H9 (cell line): ENCODE measurements at regions not wholly inside any gene's neighbourhood (a gene's known extent, or its start where the extent isn't known, plus 50 kb on each side); places are given as distances from the start of the nearest gene placed in this dataset.
A peak's percentile ranks its signal among the peaks of the same experiment; 100 is the strongest.

Source experiments
- DNase-seq: peaks from one replicate; pipeline ENCODE4 v3.0.0-alpha.2; 2017
- H2AFZ ChIP-seq: one replicate; pipeline ENCODE4 v1.6.1; 2013; ENCODE audit warnings: mild to moderate bottlenecking, low read length, control low read depth, moderate library complexity
- H2AK5ac ChIP-seq: 2 replicates; pipeline ENCODE4 v1.6.1; 2013; ENCODE audit warnings: low read length, control low read depth, mixed read lengths; ENCODE audit not compliant: insufficient read length
- H2BK120ac ChIP-seq: one replicate; pipeline ENCODE4 v1.6.1; 2013; ENCODE audit warnings: low read depth, mild to moderate bottlenecking, low read length, control low read depth, inconsistent platforms; ENCODE audit not compliant: poor library complexity, severe bottlenecking
- H2BK12ac ChIP-seq: 2 replicates; pipeline ENCODE4 v1.6.1; 2013; ENCODE audit warnings: low read length, control low read depth, mixed read lengths, low read depth; ENCODE audit not compliant: insufficient read length
- H2BK15ac ChIP-seq: 2 replicates; pipeline ENCODE4 v1.6.1; 2013; ENCODE audit warnings: low read depth, low read length, control low read depth
- H2BK20ac ChIP-seq: one replicate; pipeline ENCODE4 v1.6.1; 2013; ENCODE audit warnings: low read depth, mild to moderate bottlenecking, low read length, control low read depth, inconsistent platforms; ENCODE audit not compliant: poor library complexity, severe bottlenecking
- H2BK5ac ChIP-seq: 2 replicates; pipeline ENCODE4 v1.6.1; 2013; ENCODE audit warnings: low read length, control low read depth, mixed read lengths; ENCODE audit not compliant: insufficient read length
- H3K14ac ChIP-seq: 2 replicates; pipeline ENCODE4 v1.6.1; 2013; ENCODE audit warnings: low read length, control low read depth; ENCODE audit not compliant: insufficient read depth
- H3K18ac ChIP-seq: 2 replicates; pipeline ENCODE4 v1.6.1; 2013; ENCODE audit warnings: low read depth, mild to moderate bottlenecking, mixed read lengths, low read length, control low read depth; ENCODE audit not compliant: insufficient read length
- H3K23ac ChIP-seq: 2 replicates; pipeline ENCODE4 v1.6.1; 2013; ENCODE audit warnings: low read length, control low read depth, mixed read lengths, low read depth; ENCODE audit not compliant: insufficient read length
- H3K23me2 ChIP-seq: 2 replicates; pipeline ENCODE4 v1.6.1; 2013; ENCODE audit warnings: low read depth, mild to moderate bottlenecking, mixed read lengths, low read length, control low read depth; ENCODE audit not compliant: insufficient read length, poor library complexity, severe bottlenecking
- H3K27ac ChIP-seq: 2 replicates; pipeline ENCODE4 v1.5.1; 2013; ENCODE audit warnings: low read length, control low read depth, mixed read lengths, low read depth; ENCODE audit not compliant: insufficient read length
- H3K27me3 ChIP-seq: 2 replicates; pipeline ENCODE4 v1.6.1; 2013; ENCODE audit warnings: low read length, control low read depth, inconsistent platforms; ENCODE audit not compliant: insufficient read depth
- H3K4ac ChIP-seq: 2 replicates; pipeline ENCODE4 v1.6.1; 2013; ENCODE audit warnings: low read depth, mild to moderate bottlenecking, control low read depth, inconsistent platforms, low read length, moderate library complexity
- H3K4me1 ChIP-seq: 2 replicates; pipeline ENCODE4 v1.6.1; 2013; ENCODE audit warnings: low read length, control low read depth, inconsistent platforms; ENCODE audit not compliant: insufficient read depth
- H3K4me2 ChIP-seq: 2 replicates; pipeline ENCODE4 v1.6.1; 2013; ENCODE audit warnings: low read length, control low read depth, mixed read lengths; ENCODE audit not compliant: insufficient read length, insufficient read depth
- H3K56ac ChIP-seq: 2 replicates; pipeline ENCODE4 v1.6.1; 2013; ENCODE audit warnings: low read depth, mild to moderate bottlenecking, mixed read lengths, low read length, control low read depth; ENCODE audit not compliant: insufficient read length
- H3K79me1 ChIP-seq: 2 replicates; pipeline ENCODE4 v1.6.1; 2013; ENCODE audit warnings: low read depth, mild to moderate bottlenecking, moderate library complexity, low read length, control low read depth, inconsistent platforms; ENCODE audit not compliant: insufficient read depth, poor library complexity, severe bottlenecking
- H3K79me2 ChIP-seq: 2 replicates; pipeline ENCODE4 v1.6.1; 2013; ENCODE audit warnings: low read length, control low read depth, inconsistent platforms; ENCODE audit not compliant: insufficient read depth
- H3K9ac ChIP-seq: 2 replicates; pipeline ENCODE4 v1.6.1; 2013; ENCODE audit warnings: low read length, control low read depth, mixed read lengths; ENCODE audit not compliant: insufficient read length; ENCODE audit errors: extremely low read depth
- H3K9me3 ChIP-seq: one replicate; pipeline ENCODE4 v1.6.1; 2013; ENCODE audit warnings: low read depth, low read length, inconsistent platforms; ENCODE audit not compliant: control insufficient read depth
- H3T11ph ChIP-seq: one replicate; pipeline ENCODE4 v1.6.1; 2013; ENCODE audit warnings: mild to moderate bottlenecking, low read length, control low read depth, inconsistent platforms
- H4K20me1 ChIP-seq: one replicate; pipeline ENCODE4 v1.6.1; 2013; ENCODE audit not compliant: control insufficient read depth, insufficient read length, insufficient read depth
- H4K5ac ChIP-seq: 2 replicates; pipeline ENCODE4 v1.6.1; 2013; ENCODE audit warnings: low read depth, mild to moderate bottlenecking, mixed read lengths, low read length, control low read depth; ENCODE audit not compliant: insufficient read length
- H4K8ac ChIP-seq: replicated peaks from 2 replicates; pipeline ENCODE4 v1.6.1; 2013; ENCODE audit warnings: low read length, control low read depth, mixed read lengths, low read depth; ENCODE audit not compliant: insufficient read length
- H4K91ac ChIP-seq: 2 replicates; pipeline ENCODE4 v1.6.1; 2013; ENCODE audit warnings: low read depth, mild to moderate bottlenecking, moderate library complexity, mixed read lengths, low read length, control low read depth; ENCODE audit not compliant: insufficient read length
- H3K27ac Mint-ChIP-seq, 3 experiments: 2 replicates in 2 of 3; 3 replicates in 1 of 3; pipeline ENCODE4 v1.8.0; 2020 to 2021; ENCODE audit warnings: mixed read lengths in 3 of 3, mild to moderate bottlenecking in 1 of 3, moderate library complexity in 1 of 3
- H3K27me3 Mint-ChIP-seq: 2 replicates; pipeline ENCODE4 v1.8.0; 2021; ENCODE audit warnings: low read depth, mild to moderate bottlenecking, moderate library complexity, mixed read lengths
- H3K36me3 Mint-ChIP-seq, 3 experiments: 2 replicates in 2 of 3; 3 replicates in 1 of 3; pipeline ENCODE4 v1.8.0; 2020 to 2021; ENCODE audit warnings: low read depth in 3 of 3, mixed read lengths in 3 of 3; ENCODE audit not compliant: insufficient read depth in 1 of 3
- H3K4me1 Mint-ChIP-seq, 2 experiments: 2 replicates each; pipeline ENCODE4 v1.8.0; 2020; ENCODE audit warnings: mixed read lengths in 2 of 2
- H3K4me3 Mint-ChIP-seq, 2 experiments: 2 replicates in 1 of 2; 3 replicates in 1 of 2; pipeline ENCODE4 v1.8.0; 2020 to 2021; ENCODE audit warnings: mild to moderate bottlenecking in 2 of 2, mixed read lengths in 2 of 2, moderate library complexity in 1 of 2
- H3K9me3 Mint-ChIP-seq, 2 experiments: 2 replicates in 1 of 2; 3 replicates in 1 of 2; pipeline ENCODE4 v1.8.0; 2020; ENCODE audit warnings: mild to moderate bottlenecking in 2 of 2, mixed read lengths in 2 of 2, moderate library complexity in 1 of 2
- WGBS: extraction: QIAGEN DNeasy Blood & Tissue Kit; methylation state at CpG from one replicate; pipeline ENCODE4 v1.1.7; 2013; ENCODE audit warnings: missing lambda C conversion rate, low lambda C conversion rate, mixed read lengths; ENCODE audit not compliant: insufficient read length; ENCODE audit errors: extremely low coverage; 5-methylcytosine and 5-hydroxymethylcytosine counted together
- TF ChIP-seq, protein P1 (sequence below): fragments of 200-600 bp; sonication (generic); conservative IDR thresholded peaks from 3 replicates; pipeline ENCODE4 v1.8.0; 2021; ENCODE audit warnings: antibody characterized with exemption, mild to moderate bottlenecking

DNA sequence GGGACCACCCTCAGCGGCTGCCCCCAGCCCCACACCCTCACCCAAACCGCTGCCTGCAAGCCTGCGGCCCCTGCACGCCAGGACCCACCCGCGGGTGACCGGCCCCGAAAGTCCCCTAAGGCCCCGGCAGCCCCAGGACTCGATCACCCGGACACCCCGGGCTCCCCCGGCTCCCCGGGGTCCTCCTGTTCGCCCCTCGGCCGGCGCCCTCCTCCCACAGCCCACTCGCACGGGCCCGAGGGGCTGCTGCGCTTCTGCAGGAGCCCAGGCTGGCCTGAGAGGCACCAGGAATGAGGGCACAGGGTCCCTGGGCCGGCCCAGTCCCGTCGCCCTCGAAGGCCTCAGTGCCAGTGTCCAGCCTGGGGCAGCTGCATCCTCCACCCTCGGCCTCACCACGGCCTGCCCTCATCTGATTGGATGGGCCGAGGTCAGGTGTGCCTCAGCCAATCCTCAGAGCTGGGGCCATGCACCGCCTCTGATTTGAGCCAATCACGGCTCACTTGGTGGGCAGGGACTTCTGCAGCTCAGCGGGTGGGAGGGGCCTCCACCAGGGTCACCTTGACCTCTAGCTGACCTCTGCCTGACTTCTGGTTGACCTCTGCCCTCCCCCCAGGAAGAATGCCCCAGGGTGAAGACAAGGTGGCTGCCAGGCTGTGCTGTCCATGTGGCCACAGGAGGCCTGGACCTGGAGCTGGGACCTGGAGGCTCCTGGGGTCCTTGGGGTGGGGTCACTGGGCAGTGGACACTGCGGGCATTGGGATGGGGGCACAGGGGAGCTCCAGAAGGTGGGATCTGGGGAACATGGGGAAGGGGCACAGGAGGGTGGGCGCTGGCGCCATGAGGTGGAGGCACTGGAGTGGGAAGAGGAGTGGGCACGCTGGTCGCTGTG is 97.6 kb upstream of the NKX1-1 start:
- H3K9ac ChIP-seq, result no peak overlapping the region
- WGBS, result no CpG with 5 or more reads among the region's 37 CpGs
- H3T11ph ChIP-seq, result no peak overlapping the region
- no peak overlapping the region for H4K5ac ChIP-seq
- Mint-ChIP-seq H3K27ac (no peak overlapping the region), H3K36me3 (no peaks in the 10 kb centered on the region; a peak in 1 of 7 replicates), H3K4me3 (no peak overlapping the region), H3K9me3 (peaks cover 0 to 4% of the 10 kb centered on the region in 2 experiments; a peak in 1 of 5 replicates), H3K4me1 (peaks cover 8 to 19% of the 10 kb centered on the region in 2 experiments), H3K27me3 (peaks cover 12% of the 10 kb centered on the region)
- H3K9me3 ChIP-seq, result no peaks in the 10 kb centered on the region
- no peaks in the 10 kb centered on the region for H3K79me2 ChIP-seq
- no peaks in the 10 kb centered on the region for H4K20me1 ChIP-seq
- no peak overlapping the region for H2BK120ac ChIP-seq
- no peak overlapping the region for H2BK15ac ChIP-seq
- no peak overlapping the region for H4K8ac ChIP-seq
- H3K14ac ChIP-seq, result no peak overlapping the region
- H2BK20ac ChIP-seq, result no peak overlapping the region
- H4K91ac ChIP-seq, result no peak overlapping the region
- H2BK12ac ChIP-seq, result no peak overlapping the region
- H3K4me2 ChIP-seq, result no peak overlapping the region
- no peak overlapping the region for H2AK5ac ChIP-seq
- no peaks in the 10 kb centered on the region for H3K79me1 ChIP-seq
- no peaks in the 10 kb centered on the region for H3K27me3 ChIP-seq
- H3K56ac ChIP-seq, result no peak overlapping the region
- DNase-seq, result peak; percentile 24
- no peak overlapping the region for H3K27ac ChIP-seq
- no peak overlapping the region for H3K4ac ChIP-seq
- no peak overlapping the region for H2BK5ac ChIP-seq
- H3K23ac ChIP-seq, result no peak overlapping the region
- no peaks in the 10 kb centered on the region for H3K4me1 ChIP-seq
- H2AFZ ChIP-seq, result no peak overlapping the region
- TF ChIP-seq, protein P1, sequence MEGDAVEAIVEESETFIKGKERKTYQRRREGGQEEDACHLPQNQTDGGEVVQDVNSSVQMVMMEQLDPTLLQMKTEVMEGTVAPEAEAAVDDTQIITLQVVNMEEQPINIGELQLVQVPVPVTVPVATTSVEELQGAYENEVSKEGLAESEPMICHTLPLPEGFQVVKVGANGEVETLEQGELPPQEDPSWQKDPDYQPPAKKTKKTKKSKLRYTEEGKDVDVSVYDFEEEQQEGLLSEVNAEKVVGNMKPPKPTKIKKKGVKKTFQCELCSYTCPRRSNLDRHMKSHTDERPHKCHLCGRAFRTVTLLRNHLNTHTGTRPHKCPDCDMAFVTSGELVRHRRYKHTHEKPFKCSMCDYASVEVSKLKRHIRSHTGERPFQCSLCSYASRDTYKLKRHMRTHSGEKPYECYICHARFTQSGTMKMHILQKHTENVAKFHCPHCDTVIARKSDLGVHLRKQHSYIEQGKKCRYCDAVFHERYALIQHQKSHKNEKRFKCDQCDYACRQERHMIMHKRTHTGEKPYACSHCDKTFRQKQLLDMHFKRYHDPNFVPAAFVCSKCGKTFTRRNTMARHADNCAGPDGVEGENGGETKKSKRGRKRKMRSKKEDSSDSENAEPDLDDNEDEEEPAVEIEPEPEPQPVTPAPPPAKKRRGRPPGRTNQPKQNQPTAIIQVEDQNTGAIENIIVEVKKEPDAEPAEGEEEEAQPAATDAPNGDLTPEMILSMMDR, result no peak
- no peaks in the 10 kb centered on the region for H3K23me2 ChIP-seq
- H3K18ac ChIP-seq, result no peak overlapping the region
